ENCODE measurements at regions not wholly inside any gene's neighbourhood (a gene's known extent, or its start where the extent isn't known, plus 50 kb on each side); places are given as distances from the start of the nearest gene placed in this dataset.

DNA sequence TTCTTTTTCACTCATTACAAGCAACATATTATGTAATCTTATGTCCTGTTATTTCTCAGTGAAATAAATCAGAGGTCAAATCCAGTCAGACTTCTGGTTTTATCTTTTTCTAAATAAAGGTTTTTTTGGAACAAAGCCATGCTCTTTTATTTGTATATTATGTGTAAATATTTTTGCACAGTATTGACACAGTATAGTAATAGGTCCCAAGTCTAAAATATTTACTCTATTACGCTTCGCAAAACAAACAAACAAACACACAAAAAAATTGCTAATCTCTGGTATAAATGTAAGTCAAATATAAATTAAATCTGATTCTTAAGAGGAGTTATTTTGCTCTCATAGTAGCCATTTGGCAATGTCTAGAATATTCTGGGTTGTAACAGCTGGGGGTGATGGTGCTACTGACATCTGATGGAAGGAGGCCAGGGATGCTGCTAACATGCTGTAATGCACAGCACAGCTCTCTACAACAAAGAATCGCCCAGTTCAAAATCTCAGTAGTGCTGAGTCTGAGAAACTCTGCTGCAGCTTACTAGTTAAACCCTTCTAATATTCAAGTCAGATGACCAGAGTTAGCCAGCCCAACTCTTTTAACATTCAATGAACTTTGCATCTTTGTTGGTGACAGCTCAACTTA, 602.1 kb downstream of the RAB28 start:
- H3K4me1 ChIP-seq (ENCODE audit: insufficient read depth): no peaks in the 10 kb centered on the region; the same call in 1 of the 2 replicates
- ATAC-seq: no peak
- Mint-ChIP-seq H3K36me3 (ENCODE audit: low read depth) (peaks cover 2% of the 10 kb centered on the region; the same call in 2 of the 3 replicates), H3K4me3 (no peak overlapping the region), H3K9me3 (peaks cover 9% of the 10 kb centered on the region; the same call in 2 of the 3 replicates), H3K4me1 (peaks cover 14% of the 10 kb centered on the region; the same call in 2 of the 3 replicates), H3K27me3 (ENCODE audit: insufficient read depth, low read depth, poor library complexity) (peaks cover 1% of the 10 kb centered on the region), H3K27ac (no peak overlapping the region)
- H3K4me2 ChIP-seq: no peak overlapping the region
- no peak overlapping the region for H2AFZ ChIP-seq
- TF ChIP-seq, protein P1, sequence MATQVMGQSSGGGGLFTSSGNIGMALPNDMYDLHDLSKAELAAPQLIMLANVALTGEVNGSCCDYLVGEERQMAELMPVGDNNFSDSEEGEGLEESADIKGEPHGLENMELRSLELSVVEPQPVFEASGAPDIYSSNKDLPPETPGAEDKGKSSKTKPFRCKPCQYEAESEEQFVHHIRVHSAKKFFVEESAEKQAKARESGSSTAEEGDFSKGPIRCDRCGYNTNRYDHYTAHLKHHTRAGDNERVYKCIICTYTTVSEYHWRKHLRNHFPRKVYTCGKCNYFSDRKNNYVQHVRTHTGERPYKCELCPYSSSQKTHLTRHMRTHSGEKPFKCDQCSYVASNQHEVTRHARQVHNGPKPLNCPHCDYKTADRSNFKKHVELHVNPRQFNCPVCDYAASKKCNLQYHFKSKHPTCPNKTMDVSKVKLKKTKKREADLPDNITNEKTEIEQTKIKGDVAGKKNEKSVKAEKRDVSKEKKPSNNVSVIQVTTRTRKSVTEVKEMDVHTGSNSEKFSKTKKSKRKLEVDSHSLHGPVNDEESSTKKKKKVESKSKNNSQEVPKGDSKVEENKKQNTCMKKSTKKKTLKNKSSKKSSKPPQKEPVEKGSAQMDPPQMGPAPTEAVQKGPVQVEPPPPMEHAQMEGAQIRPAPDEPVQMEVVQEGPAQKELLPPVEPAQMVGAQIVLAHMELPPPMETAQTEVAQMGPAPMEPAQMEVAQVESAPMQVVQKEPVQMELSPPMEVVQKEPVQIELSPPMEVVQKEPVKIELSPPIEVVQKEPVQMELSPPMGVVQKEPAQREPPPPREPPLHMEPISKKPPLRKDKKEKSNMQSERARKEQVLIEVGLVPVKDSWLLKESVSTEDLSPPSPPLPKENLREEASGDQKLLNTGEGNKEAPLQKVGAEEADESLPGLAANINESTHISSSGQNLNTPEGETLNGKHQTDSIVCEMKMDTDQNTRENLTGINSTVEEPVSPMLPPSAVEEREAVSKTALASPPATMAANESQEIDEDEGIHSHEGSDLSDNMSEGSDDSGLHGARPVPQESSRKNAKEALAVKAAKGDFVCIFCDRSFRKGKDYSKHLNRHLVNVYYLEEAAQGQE (IDR thresholded peaks at IDR 0.05; ENCODE audit: unreplicated experiment): no peak
- no peak for TF ChIP-seq EZH2phosphoT487 (IDR thresholded peaks at IDR 0.05; ENCODE audit: unreplicated experiment)
- TF ChIP-seq POLR2AphosphoS5 (IDR thresholded peaks at IDR 0.05; ENCODE audit: low read depth): no peak
- TF ChIP-seq ZNF114 (CRISPR knock-in tag; IDR thresholded peaks at IDR 0.05): no peak
- TF ChIP-seq NANOG (IDR thresholded peaks at IDR 0.05; ENCODE audit: borderline replicate concordance): no peak
- TF ChIP-seq STAT1 (IDR thresholded peaks at IDR 0.05; ENCODE audit: unreplicated experiment): no peak
- no peak for TF ChIP-seq JUNB (IDR thresholded peaks at IDR 0.05; ENCODE audit: unreplicated experiment)
- TF ChIP-seq, protein P2, sequence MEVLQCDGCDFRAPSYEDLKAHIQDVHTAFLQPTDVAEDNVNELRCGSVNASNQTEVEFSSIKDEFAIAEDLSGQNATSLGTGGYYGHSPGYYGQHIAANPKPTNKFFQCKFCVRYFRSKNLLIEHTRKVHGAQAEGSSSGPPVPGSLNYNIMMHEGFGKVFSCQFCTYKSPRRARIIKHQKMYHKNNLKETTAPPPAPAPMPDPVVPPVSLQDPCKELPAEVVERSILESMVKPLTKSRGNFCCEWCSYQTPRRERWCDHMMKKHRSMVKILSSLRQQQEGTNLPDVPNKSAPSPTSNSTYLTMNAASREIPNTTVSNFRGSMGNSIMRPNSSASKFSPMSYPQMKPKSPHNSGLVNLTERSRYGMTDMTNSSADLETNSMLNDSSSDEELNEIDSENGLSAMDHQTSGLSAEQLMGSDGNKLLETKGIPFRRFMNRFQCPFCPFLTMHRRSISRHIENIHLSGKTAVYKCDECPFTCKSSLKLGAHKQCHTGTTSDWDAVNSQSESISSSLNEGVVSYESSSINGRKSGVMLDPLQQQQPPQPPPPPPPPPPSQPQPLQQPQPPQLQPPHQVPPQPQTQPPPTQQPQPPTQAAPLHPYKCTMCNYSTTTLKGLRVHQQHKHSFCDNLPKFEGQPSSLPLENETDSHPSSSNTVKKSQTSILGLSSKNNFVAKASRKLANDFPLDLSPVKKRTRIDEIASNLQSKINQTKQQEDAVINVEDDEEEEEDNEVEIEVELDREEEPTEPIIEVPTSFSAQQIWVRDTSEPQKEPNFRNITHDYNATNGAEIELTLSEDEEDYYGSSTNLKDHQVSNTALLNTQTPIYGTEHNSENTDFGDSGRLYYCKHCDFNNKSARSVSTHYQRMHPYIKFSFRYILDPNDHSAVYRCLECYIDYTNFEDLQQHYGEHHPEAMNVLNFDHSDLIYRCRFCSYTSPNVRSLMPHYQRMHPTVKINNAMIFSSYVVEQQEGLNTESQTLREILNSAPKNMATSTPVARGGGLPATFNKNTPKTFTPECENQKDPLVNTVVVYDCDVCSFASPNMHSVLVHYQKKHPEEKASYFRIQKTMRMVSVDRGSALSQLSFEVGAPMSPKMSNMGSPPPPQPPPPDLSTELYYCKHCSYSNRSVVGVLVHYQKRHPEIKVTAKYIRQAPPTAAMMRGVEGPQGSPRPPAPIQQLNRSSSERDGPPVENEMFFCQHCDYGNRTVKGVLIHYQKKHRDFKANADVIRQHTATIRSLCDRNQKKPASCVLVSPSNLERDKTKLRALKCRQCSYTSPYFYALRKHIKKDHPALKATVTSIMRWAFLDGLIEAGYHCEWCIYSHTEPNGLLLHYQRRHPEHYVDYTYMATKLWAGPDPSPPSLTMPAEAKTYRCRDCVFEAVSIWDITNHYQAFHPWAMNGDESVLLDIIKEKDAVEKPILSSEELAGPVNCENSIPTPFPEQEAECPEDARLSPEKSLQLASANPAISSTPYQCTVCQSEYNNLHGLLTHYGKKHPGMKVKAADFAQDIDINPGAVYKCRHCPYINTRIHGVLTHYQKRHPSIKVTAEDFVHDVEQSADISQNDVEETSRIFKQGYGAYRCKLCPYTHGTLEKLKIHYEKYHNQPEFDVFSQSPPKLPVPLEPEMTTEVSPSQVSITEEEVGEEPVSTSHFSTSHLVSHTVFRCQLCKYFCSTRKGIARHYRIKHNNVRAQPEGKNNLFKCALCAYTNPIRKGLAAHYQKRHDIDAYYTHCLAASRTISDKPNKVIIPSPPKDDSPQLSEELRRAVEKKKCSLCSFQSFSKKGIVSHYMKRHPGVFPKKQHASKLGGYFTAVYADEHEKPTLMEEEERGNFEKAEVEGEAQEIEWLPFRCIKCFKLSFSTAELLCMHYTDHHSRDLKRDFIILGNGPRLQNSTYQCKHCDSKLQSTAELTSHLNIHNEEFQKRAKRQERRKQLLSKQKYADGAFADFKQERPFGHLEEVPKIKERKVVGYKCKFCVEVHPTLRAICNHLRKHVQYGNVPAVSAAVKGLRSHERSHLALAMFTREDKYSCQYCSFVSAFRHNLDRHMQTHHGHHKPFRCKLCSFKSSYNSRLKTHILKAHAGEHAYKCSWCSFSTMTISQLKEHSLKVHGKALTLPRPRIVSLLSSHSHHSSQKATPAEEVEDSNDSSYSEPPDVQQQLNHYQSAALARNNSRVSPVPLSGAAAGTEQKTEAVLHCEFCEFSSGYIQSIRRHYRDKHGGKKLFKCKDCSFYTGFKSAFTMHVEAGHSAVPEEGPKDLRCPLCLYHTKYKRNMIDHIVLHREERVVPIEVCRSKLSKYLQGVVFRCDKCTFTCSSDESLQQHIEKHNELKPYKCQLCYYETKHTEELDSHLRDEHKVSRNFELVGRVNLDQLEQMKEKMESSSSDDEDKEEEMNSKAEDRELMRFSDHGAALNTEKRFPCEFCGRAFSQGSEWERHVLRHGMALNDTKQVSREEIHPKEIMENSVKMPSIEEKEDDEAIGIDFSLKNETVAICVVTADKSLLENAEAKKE (CRISPR knock-in tag; IDR thresholded peaks at IDR 0.05): no peak
- TF ChIP-seq ZNF331 (CRISPR knock-in tag; IDR thresholded peaks at IDR 0.05; ENCODE audit: low read depth): no peak
- H3F3A ChIP-seq (replicated peaks; ENCODE audit: low read depth): no peaks in the 10 kb centered on the region
- H3K4me3 ChIP-seq: no peak overlapping the region
- no peak for DNase-seq (ENCODE audit: low spot score)
- H3K27me3 ChIP-seq (ENCODE audit: insufficient read depth): no peaks in the 10 kb centered on the region
- H3K36me3 ChIP-seq (ENCODE audit: insufficient read depth): no peaks in the 10 kb centered on the region
- H3K27ac ChIP-seq (ENCODE audit: low read depth): no peak overlapping the region
- H3K9me2 ChIP-seq (ENCODE audit: insufficient read depth): peaks cover 9% of the 10 kb centered on the region; the same call in 1 of the 2 replicates
- no peaks in the 10 kb centered on the region for H4K20me1 ChIP-seq (replicated peaks; ENCODE audit: insufficient read depth)
- no peaks in the 10 kb centered on the region for H3K79me2 ChIP-seq (replicated peaks; ENCODE audit: insufficient read depth)
